ENCODE measurements at regions not wholly inside any gene's neighbourhood (a gene's known extent, or its start where the extent isn't known, plus 50 kb on each side); places are given as distances from the start of the nearest gene placed in this dataset.

GRCh38 chr11:129279326-129280026 lies 87.4 kb upstream of the ARHGAP32 start (continued):
- no peak for TF ChIP-seq PRDM10 (CRISPR knock-in tag; IDR thresholded peaks at IDR 0.05; ENCODE audit: low read depth)
- no peak for TF ChIP-seq TERF1 (CRISPR knock-in tag; IDR thresholded peaks at IDR 0.05)
- no peak for TF ChIP-seq ZNF10 (CRISPR knock-in tag; IDR thresholded peaks at IDR 0.05; ENCODE audit: borderline replicate concordance, low read depth)
- TF ChIP-seq PHF21A (CRISPR knock-in tag; IDR thresholded peaks at IDR 0.05) = no peak
- no peak for TF ChIP-seq NFE2L2 (IDR thresholded peaks at IDR 0.05; ENCODE audit: low read length)
- TF ChIP-seq ATF7 (IDR thresholded peaks at IDR 0.05) = no peak
- TF ChIP-seq ATF7 (CRISPR knock-in tag; IDR thresholded peaks at IDR 0.05) = no peak
- no peak for TF ChIP-seq ZBTB21 (CRISPR knock-in tag; IDR thresholded peaks at IDR 0.05)
- TF ChIP-seq SRF (IDR thresholded peaks at IDR 0.05; ENCODE audit: low read depth, low read length) = no peak
- TF ChIP-seq CERS6 (CRISPR knock-in tag; IDR thresholded peaks at IDR 0.05) = no peak
- TF ChIP-seq PBX3 (CRISPR knock-in tag; IDR thresholded peaks at IDR 0.05; ENCODE audit: borderline replicate concordance) = no peak
- no peak for TF ChIP-seq ZNF382 (CRISPR knock-in tag; IDR thresholded peaks at IDR 0.05; ENCODE audit: borderline replicate concordance)
- no peak for TF ChIP-seq ZKSCAN8 (CRISPR knock-in tag; IDR thresholded peaks at IDR 0.05; ENCODE audit: borderline replicate concordance)
- TF ChIP-seq SCMH1 (CRISPR knock-in tag; IDR thresholded peaks at IDR 0.05; ENCODE audit: borderline replicate concordance) = no peak
- TF ChIP-seq ARID4A (CRISPR knock-in tag; IDR thresholded peaks at IDR 0.05; ENCODE audit: borderline replicate concordance) = peak; percentile 64; the same call in 1 of the 2 replicates
- no peak for TF ChIP-seq MLLT10 (CRISPR knock-in tag; IDR thresholded peaks at IDR 0.05)
- no peak for TF ChIP-seq ONECUT2 (CRISPR knock-in tag; IDR thresholded peaks at IDR 0.05)
- no peak for TF ChIP-seq TCF7 (IDR thresholded peaks at IDR 0.05; ENCODE audit: low read depth)

All from HepG2 (cell line).